Ishikawa (cell line): ENCODE measurements at regions not wholly inside any gene's neighbourhood (a gene's known extent, or its start where the extent isn't known, plus 50 kb on each side); places are given as distances from the start of the nearest gene placed in this dataset.

ENCODE experiments used
- CREB1 ChIP-seq: IDR thresholded peaks from 2 replicates; pipeline ENCODE4 v1.6.1; 2012; ENCODE audit warnings: low read depth
- EP300 ChIP-seq: IDR thresholded peaks from 2 replicates; pipeline ENCODE4 v1.6.1; 2012; ENCODE audit warnings: borderline replicate concordance
- NFIC ChIP-seq: IDR thresholded peaks from 2 replicates; pipeline ENCODE4 v1.6.1; 2012
- RAD21 ChIP-seq: IDR thresholded peaks from 2 replicates; pipeline ENCODE4 v1.6.1; 2012; ENCODE audit warnings: low read depth
- REST ChIP-seq: IDR thresholded peaks from 2 replicates; pipeline ENCODE4 v1.6.1; 2012; ENCODE audit warnings: low read depth, mild to moderate bottlenecking
- TAF1 ChIP-seq: IDR thresholded peaks from 2 replicates; pipeline ENCODE4 v1.6.1; 2012; ENCODE audit warnings: low read depth, mild to moderate bottlenecking
- USF1 ChIP-seq: IDR thresholded peaks from 2 replicates; pipeline ENCODE4 v1.6.1; 2012
- YY1 ChIP-seq: IDR thresholded peaks from 2 replicates; pipeline ENCODE4 v1.6.1; 2012; ENCODE audit warnings: low read depth

GRCh38 chr7:131803816-131804215 lies 247.4 kb upstream of the PODXL start:
- TF ChIP-seq REST (no peak), EP300 (no peak), NFIC (no peak), TAF1 (no peak), CREB1 (no peak), YY1 (no peak), RAD21 (no peak), USF1 (no peak)
